Right lobe of liver (tissue), 4 donors: ENCODE measurements at regions not wholly inside any gene's neighbourhood (a gene's known extent, or its start where the extent isn't known, plus 50 kb on each side); places are given as distances from the start of the nearest gene placed in this dataset.

Experiments used
- POLR2A ChIP-seq: fragments of 450-650 bp; IDR thresholded peaks from one replicate; pipeline ENCODE4 v1.6.1; 2017; ENCODE audit warnings: antibody characterized with exemption, mild to moderate bottlenecking
- TF ChIP-seq, protein P1 (sequence below), 4 donors: fragments of 200-600 bp in 3 of 4; fragments of 450-650 bp in 1 of 4; IDR thresholded peaks; one replicate each; pipeline versions ENCODE4 v1.5.1 to v1.8.0; 2016 to 2022; ENCODE audit warnings: antibody characterized with exemption in 4 of 4, mild to moderate bottlenecking in 2 of 4
- donor health status: DM: no; HTN: no; CAD: no.
- donor health status: DM: no; HTN: no; CAD: no.
- donor health status: DM: no; HTN: yes; CAD: no.

DNA sequence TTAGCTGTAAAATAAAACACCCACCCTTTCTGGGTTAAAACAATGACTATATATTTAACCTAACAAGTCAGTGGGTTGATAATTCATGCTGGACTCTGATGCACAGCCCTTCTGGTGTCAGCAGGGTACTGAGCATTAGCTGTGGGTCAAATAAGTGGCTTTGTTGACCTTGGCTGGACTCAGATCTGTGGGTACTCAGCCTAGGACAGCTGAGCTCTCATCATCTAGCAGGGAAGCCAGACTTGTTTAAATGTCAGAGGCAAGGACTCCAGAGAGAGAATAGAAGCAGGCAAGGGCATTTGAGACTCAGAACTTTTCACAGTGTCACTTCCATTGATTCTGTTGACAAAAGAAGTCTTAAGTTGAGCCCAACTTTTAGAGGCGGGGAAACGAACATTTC, 1063.8 kb upstream of the CDH8 start:
- TF ChIP-seq, protein P1, sequence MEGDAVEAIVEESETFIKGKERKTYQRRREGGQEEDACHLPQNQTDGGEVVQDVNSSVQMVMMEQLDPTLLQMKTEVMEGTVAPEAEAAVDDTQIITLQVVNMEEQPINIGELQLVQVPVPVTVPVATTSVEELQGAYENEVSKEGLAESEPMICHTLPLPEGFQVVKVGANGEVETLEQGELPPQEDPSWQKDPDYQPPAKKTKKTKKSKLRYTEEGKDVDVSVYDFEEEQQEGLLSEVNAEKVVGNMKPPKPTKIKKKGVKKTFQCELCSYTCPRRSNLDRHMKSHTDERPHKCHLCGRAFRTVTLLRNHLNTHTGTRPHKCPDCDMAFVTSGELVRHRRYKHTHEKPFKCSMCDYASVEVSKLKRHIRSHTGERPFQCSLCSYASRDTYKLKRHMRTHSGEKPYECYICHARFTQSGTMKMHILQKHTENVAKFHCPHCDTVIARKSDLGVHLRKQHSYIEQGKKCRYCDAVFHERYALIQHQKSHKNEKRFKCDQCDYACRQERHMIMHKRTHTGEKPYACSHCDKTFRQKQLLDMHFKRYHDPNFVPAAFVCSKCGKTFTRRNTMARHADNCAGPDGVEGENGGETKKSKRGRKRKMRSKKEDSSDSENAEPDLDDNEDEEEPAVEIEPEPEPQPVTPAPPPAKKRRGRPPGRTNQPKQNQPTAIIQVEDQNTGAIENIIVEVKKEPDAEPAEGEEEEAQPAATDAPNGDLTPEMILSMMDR (IDR thresholded peaks at IDR 0.05) = no peak
- no peak for TF ChIP-seq POLR2A
